Right ventricle myocardium superior (tissue), 1 donor: ENCODE measurements at regions not wholly inside any gene's neighbourhood (a gene's known extent, or its start where the extent isn't known, plus 50 kb on each side); places are given as distances from the start of the nearest gene placed in this dataset.
"Not testable (repeated sequence)": the region's sequence is repeated elsewhere in the genome, so short reads cannot be mapped to it uniquely, and the experiment has no call there.

ENCODE experiments used
- ATAC-seq: fragments of 200-7000 bp; cut with Tn5 transposase; one replicate; pipeline ENCODE4 v1.9.1; 2020; ENCODE audit warnings: mild to moderate bottlenecking; ENCODE audit not compliant: poor library complexity
- DNase-seq: peaks from one replicate; pipeline ENCODE4 v3.0.0-alpha.2; 2020
- intact Hi-C: fragments of 100-400 bp; cut with DNase I; formaldehyde crosslinking; loops from one replicate; pipeline ENCODE4 v1.11.2; 2022
- donor health status: DM: no; HTN: yes; CAD: no; lungs with severe emphysema.

- DNase-seq = no peak
- intact Hi-C loops = no loop called here
- no peak for ATAC-seq
Observed at GRCh38 chr2:149781263-149781808, 193.8 kb upstream of the MMADHC start.

- intact Hi-C loops = no loop called here
- no peak for DNase-seq
- ATAC-seq = no peak
Observed at GRCh38 chr2:149773006-149773405, 185.4 kb upstream of the MMADHC start.

- ATAC-seq (no peak), DNase-seq (no peak)
- intact Hi-C loops = no loop called here
Observed at GRCh38 chr2:149768320-149768799, 180.8 kb upstream of the MMADHC start.

- intact Hi-C loops = no loop called here
- no peak for DNase-seq
Observed at GRCh38 chr2:149767516-149767974, 180.0 kb upstream of the MMADHC start.

GRCh38 chr2:149766339-149766738 is 178.8 kb upstream of the MMADHC start:
- DNase-seq (no peak), ATAC-seq (peak; percentile 45)
- intact Hi-C loops = no loop called here

More at GRCh38 chr2:149767516-149767974, 180.0 kb upstream of the MMADHC start:
- ATAC-seq = peak; percentile 29

- DNase-seq (no peak), ATAC-seq (no peak)
- intact Hi-C loops = no loop called here
Observed at GRCh38 chr2:149765636-149766035, 178.1 kb upstream of the MMADHC start.

- DNase-seq (no peak), ATAC-seq (no peak)
- intact Hi-C loops = no loop called here
Observed at GRCh38 chr2:149765003-149765402, 177.4 kb upstream of the MMADHC start.

GRCh38 chr2:149763358-149763757 is 175.8 kb upstream of the MMADHC start:
- intact Hi-C loops = no loop called here
- DNase-seq = no peak
- no peak for ATAC-seq

GRCh38 chr2:149761611-149762010 is 174.0 kb upstream of the MMADHC start:
- no peak for DNase-seq
- no peak for ATAC-seq
- intact Hi-C loops = no loop called here

- DNase-seq, ATAC-seq, intact Hi-C loops: not testable (repeated sequence)
Observed at GRCh38 chr2:149759382-149759781, 171.8 kb upstream of the MMADHC start.

- intact Hi-C loops, DNase-seq, ATAC-seq: not testable (repeated sequence)
Observed at GRCh38 chr2:149754722-149755121, 167.1 kb upstream of the MMADHC start.

- intact Hi-C loops = no loop called here
- DNase-seq (no peak), ATAC-seq (no peak)
Observed at GRCh38 chr2:149747456-149747855, 159.9 kb upstream of the MMADHC start.

- ATAC-seq (no peak), DNase-seq (no peak)
- intact Hi-C loops = no loop called here
Observed at GRCh38 chr2:149745396-149746230, 158.0 kb upstream of the MMADHC start.

- intact Hi-C loops = no loop called here
- ATAC-seq (no peak), DNase-seq (no peak)
Observed at GRCh38 chr2:149744865-149745264, 157.3 kb upstream of the MMADHC start.

- intact Hi-C loops = no loop called here
- ATAC-seq = no peak
- no peak for DNase-seq
Observed at GRCh38 chr2:149743842-149744448, 156.4 kb upstream of the MMADHC start.

GRCh38 chr2:149741646-149742045 is 154.1 kb upstream of the MMADHC start:
- intact Hi-C loops = no loop called here
- DNase-seq (no peak), ATAC-seq (no peak)

- no peak for DNase-seq
- ATAC-seq = no peak
- intact Hi-C loops = no loop called here
Observed at GRCh38 chr2:149740490-149740889, 152.9 kb upstream of the MMADHC start.

- no peak for ATAC-seq
- no peak for DNase-seq
- intact Hi-C loops = no loop called here
Observed at GRCh38 chr2:149739883-149740265, 152.3 kb upstream of the MMADHC start.

GRCh38 chr2:149739171-149739882 is 151.8 kb upstream of the MMADHC start:
- ATAC-seq (no peak), DNase-seq (no peak)
- intact Hi-C loops = no loop called here
